HFF-Myc (cell line): ENCODE measurements at regions not wholly inside any gene's neighbourhood (a gene's known extent, or its start where the extent isn't known, plus 50 kb on each side); places are given as distances from the start of the nearest gene placed in this dataset.

Source experiments
- DNase-seq: peaks from one replicate; pipeline ENCODE4 v3.0.0-alpha.2; 2011; ENCODE audit warnings: low read depth; ENCODE audit errors: extremely low read depth
- H3K4me3 ChIP-seq: replicated peaks from 2 replicates; pipeline ENCODE4 v1.5.1; 2011; ENCODE audit warnings: low read depth, mild to moderate bottlenecking, control low read depth, low read length
- TF ChIP-seq, protein P1 (sequence below): IDR thresholded peaks from 2 replicates; pipeline ENCODE4 v1.5.1; 2012; ENCODE audit warnings: mild to moderate bottlenecking, low read depth, low read length, control low read depth; ENCODE audit errors: missing control alignments

DNA sequence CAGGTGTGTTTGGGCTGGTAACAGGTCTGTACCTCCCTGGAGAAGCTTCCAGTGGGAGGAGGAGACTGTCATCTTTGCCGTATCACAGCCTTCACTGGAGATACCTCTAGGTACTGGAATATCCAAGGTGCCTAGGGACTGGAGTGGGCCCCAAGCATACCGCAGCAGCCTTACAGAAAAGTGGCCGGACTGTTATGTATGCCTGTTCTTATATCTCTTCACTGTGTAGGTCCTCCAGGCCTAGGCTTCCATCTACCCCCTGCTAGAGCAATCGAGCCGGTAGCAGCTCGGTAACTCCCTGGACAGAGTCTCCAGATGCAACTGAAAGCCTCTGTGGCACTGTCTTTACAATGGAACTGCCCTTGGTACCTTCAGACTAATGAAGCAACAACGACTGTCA, 277.4 kb upstream of the GRIA3 start:
- DNase-seq: no peak
- no peak overlapping the region for H3K4me3 ChIP-seq
- TF ChIP-seq, protein P1, sequence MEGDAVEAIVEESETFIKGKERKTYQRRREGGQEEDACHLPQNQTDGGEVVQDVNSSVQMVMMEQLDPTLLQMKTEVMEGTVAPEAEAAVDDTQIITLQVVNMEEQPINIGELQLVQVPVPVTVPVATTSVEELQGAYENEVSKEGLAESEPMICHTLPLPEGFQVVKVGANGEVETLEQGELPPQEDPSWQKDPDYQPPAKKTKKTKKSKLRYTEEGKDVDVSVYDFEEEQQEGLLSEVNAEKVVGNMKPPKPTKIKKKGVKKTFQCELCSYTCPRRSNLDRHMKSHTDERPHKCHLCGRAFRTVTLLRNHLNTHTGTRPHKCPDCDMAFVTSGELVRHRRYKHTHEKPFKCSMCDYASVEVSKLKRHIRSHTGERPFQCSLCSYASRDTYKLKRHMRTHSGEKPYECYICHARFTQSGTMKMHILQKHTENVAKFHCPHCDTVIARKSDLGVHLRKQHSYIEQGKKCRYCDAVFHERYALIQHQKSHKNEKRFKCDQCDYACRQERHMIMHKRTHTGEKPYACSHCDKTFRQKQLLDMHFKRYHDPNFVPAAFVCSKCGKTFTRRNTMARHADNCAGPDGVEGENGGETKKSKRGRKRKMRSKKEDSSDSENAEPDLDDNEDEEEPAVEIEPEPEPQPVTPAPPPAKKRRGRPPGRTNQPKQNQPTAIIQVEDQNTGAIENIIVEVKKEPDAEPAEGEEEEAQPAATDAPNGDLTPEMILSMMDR: no peak

DNA sequence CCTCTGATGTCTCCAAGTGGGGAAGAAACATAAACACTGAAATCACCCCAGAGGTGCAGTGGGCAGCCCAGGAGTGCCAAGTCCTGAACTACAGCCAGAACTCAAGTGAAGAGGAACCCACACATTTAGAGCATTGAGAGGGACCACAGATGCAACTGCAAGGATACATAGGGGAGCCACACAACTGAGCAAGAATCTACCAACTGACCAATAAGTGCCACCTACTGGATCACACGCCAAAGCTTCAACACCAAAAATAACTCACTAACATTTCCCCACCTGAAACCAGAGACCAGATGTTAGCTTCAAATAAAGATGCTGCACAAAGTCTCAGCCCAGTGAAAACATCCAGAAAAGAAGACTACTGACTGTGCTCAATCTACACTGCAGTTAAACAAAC, 276.7 kb upstream of the GRIA3 start:
- TF ChIP-seq, protein P1: no peak
- DNase-seq: no peak

DNA sequence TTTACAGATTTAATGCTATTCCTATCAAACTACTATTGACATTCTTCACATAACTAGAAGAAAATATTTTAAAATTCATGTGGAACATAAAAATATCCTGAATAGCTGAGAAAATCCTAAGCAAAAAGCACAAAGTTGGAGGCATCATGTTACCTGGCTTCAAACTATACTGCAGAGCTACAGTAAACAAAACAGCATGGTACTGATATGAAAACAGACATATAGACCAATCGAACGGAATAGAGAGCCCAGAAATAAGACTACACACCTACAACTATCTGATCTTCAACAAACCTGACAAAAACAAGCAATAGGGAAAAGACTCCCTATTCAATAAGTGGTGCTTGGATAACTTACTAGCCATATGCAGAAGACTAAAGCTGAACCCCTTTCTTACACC, 273.4 kb upstream of the GRIA3 start:
- DNase-seq: no peak
- TF ChIP-seq, protein P1: no peak
- H3K4me3 ChIP-seq: no peak overlapping the region

More for the DNA sequence above, 276.7 kb upstream of the GRIA3 start:
- H3K4me3 ChIP-seq: no peak overlapping the region

DNA sequence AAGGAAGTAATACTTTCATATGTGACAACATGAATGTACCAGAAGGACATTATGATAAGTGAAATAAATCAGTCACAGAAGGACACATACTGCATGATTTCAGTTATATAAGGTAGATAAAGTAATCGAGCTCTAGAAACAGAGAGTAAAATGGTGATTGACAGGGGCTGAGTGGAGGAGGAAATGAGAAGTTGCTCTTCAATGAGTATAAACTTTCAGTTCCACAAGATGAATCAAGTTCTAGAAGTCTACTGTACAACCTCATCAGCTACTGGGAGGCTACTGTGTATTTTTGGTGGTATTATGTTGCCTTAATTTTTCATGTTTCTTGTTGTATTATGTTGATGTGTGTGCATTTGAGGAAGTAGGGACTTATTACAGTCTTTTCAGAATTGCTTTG, 270.9 kb upstream of the GRIA3 start:
- no peak for DNase-seq
- TF ChIP-seq, protein P1: no peak
- H3K4me3 ChIP-seq: no peak overlapping the region

DNA sequence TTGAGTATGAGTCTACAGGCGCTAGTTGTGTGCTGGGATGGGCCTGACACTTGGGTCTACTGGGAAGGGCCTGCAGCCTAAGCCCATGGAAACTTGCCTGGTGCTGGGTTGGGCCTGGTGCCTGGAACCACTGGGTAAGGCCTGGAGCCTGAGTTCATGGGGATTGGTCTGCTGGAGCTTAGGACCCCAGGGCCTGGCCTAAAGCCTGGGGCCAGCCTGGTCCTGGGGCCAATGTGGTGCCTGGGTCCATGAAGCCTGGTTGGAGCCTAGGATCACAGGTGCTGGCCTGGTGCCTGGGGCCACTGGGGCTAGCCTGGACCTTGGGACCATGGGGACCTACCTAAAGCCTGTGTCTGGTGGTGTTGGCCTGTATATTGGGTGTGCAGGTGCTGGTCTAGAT, 270.3 kb upstream of the GRIA3 start:
- no peak for DNase-seq
- TF ChIP-seq, protein P1: no peak

DNA sequence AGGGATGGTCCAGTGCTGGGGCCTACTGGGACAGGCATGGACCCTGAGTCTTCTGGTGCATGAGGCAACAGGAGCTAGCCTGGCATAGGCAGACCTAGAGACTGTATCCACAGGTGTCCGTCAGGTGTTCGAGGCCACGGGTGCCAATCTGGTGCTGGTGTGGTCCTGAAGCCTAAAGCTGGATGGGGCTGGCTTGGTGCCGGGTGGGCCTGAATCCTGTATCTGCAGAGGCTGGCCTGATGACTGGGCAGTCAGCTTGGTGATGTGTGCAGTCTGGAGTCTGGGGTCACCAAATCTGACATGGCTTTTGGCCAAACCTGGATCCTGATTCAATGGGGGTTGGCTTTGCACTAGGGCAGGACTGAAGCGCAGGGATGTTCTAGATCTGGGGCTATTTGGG, 269.8 kb upstream of the GRIA3 start:
- TF ChIP-seq, protein P1: no peak
- no peak for DNase-seq
- H3K4me3 ChIP-seq: no peak overlapping the region

More for the DNA sequence above, 270.3 kb upstream of the GRIA3 start:
- no peak overlapping the region for H3K4me3 ChIP-seq

DNA sequence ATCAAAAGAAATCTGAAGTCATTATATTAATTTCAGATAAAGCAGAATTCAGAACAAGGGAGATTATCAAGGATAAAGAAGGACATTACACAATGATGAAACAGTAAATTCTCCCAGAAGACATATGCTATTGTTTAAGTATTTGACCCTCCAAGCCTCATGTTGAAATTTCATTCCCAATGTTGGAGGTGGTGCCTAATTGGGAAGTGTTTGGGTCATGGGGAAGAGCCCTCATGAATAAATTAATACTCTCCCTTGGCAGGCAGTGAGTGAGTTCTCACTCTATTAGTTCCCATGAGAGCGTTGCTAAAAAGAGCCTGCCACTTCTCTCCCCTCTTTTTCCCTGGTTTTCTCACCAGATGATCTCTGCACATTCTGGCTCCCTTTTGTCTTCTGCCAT, 249.9 kb upstream of the GRIA3 start:
- no peak overlapping the region for H3K4me3 ChIP-seq
- TF ChIP-seq, protein P1: no peak
- DNase-seq: no peak
